ENCODE measurements at regions not wholly inside any gene's neighbourhood (a gene's known extent, or its start where the extent isn't known, plus 50 kb on each side); places are given as distances from the start of the nearest gene placed in this dataset.

DNA sequence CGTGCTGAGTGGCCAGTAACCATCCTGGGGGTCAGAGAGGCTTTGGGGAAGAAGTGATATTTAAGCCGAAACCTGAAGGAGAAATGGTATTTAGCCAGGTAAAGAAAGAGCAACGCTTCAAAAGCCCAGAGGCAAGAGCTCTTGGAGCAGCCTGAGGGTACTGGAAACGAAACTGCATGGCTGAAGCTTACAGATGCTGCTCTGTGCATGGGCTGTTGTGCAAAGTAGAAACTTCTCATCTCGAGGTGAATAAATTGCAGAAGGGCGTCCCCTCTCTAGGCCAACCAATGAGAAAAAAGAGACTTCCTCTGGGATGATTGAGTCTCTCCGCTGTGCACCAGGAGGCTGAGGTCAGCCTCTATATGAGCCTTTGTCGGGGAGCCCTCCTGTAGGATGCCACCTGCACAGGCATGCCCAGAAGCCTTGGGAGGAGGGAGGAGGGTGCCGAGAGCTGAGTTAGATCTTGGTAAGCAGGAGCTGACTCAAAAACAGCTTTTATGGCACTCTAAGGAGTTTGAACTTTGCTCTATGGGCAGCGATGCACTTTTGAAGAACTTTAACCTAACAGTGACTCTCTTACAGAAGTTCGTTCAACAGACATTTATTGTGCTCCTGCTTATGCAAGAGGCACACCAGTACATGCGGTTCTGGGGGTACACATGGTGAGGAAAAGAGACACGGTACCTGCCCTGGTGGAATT lies 61.6 kb upstream of the EDN1 start:
- FAIRE-seq: no peak
- ChIA-PET CTCF (interaction anchor here (0.9 to 1.5 kb wide), 3 partner anchors 36 to 573 kb away, joined by 3 to 5 read pairs (median 3); no protein-coding TSS in a partner anchor), POLR2A (no interaction called here)
- dilution Hi-C loops (cut with MboI; ENCODE audit: extremely low pct_ligation_motif_present, low sequenced_read_pairs) (no loop called here), intact Hi-C loops (cut with micrococcal nuclease) (no loop called here)
- Histone ChIP-seq H3K4me3 (replicated peaks in 1 of 3; ENCODE audit: insufficient read depth in 1 of 3, low read depth in 1 of 3, low read length in 3 of 3) (no peak overlapping the region), H2AFZ (ENCODE audit: low read depth, low read length) (no peak overlapping the region), H3K4me2 (ENCODE audit: insufficient read depth, low read length) (no peak overlapping the region), H3K9ac (replicated peaks; ENCODE audit: extremely low read depth, insufficient read depth, low read length) (no peak overlapping the region), H4K20me1 (replicated peaks; ENCODE audit: control insufficient read depth, extremely low read depth, insufficient read depth, low read length) (no peaks in the 10 kb centered on the region), H3K27me3 (ENCODE audit: control insufficient read depth in 2 of 2, insufficient read depth in 2 of 2, low read length in 2 of 2) (peaks cover 0 to 2% of the 10 kb centered on the region in 2 experiments), H3K27ac (ENCODE audit: insufficient read depth, low read depth, low read length) (no peak overlapping the region), H3K36me3 (ENCODE audit: control insufficient read depth in 2 of 2, extremely low read depth in 1 of 2, insufficient read depth in 2 of 2, low read length in 2 of 2) (no peaks in the 10 kb centered on the region), H3K9me1 (replicated peaks; ENCODE audit: control insufficient read depth, extremely low read depth, insufficient read depth, low read length) (no peaks in the 10 kb centered on the region), H3K9me3 (replicated peaks; ENCODE audit: control insufficient read depth, insufficient read depth, low read length) (no peaks in the 10 kb centered on the region), H3K79me2 (ENCODE audit: control insufficient read depth, insufficient read depth, low read length) (no peaks in the 10 kb centered on the region), H3K4me1 (ENCODE audit: control insufficient read depth, extremely low read depth, insufficient read depth, low read length) (no peaks in the 10 kb centered on the region)
- DNase-seq (ENCODE audit: low read depth, low spot score): no peak
- BruUV-seq (replicated peaks): no TSS peak
- TF ChIP-seq POLR2AphosphoS5 (IDR thresholded peaks at IDR 0.05; ENCODE audit: insufficient read depth, low read depth, low read length) (no peak), JUN (IDR thresholded peaks at IDR 0.05; ENCODE audit: borderline replicate concordance, insufficient read depth, insufficient read length, low read depth) (no peak), POLR2A (IDR thresholded peaks at IDR 0.05; ENCODE audit: low read depth, low read length) (no peak), MYC (IDR thresholded peaks at IDR 0.05; ENCODE audit: low read depth, low read length) (no peak), GATA2 (IDR thresholded peaks at IDR 0.05; ENCODE audit: insufficient read depth, insufficient read length, low read depth, low read length) (no peak), FOS (IDR thresholded peaks at IDR 0.05; ENCODE audit: borderline replicate concordance, insufficient read depth, low read length) (no peak), EZH2 (IDR thresholded peaks at IDR 0.05; ENCODE audit: borderline replicate concordance, low read depth, low read length, severe bottlenecking) (no peak)
- TF ChIP-seq, protein P1, sequence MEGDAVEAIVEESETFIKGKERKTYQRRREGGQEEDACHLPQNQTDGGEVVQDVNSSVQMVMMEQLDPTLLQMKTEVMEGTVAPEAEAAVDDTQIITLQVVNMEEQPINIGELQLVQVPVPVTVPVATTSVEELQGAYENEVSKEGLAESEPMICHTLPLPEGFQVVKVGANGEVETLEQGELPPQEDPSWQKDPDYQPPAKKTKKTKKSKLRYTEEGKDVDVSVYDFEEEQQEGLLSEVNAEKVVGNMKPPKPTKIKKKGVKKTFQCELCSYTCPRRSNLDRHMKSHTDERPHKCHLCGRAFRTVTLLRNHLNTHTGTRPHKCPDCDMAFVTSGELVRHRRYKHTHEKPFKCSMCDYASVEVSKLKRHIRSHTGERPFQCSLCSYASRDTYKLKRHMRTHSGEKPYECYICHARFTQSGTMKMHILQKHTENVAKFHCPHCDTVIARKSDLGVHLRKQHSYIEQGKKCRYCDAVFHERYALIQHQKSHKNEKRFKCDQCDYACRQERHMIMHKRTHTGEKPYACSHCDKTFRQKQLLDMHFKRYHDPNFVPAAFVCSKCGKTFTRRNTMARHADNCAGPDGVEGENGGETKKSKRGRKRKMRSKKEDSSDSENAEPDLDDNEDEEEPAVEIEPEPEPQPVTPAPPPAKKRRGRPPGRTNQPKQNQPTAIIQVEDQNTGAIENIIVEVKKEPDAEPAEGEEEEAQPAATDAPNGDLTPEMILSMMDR (IDR thresholded peaks at IDR 0.05; ENCODE audit: extremely low read depth in 1 of 2, insufficient read depth in 1 of 2, low read depth in 1 of 2, low read length in 2 of 2): no peak
- TF ChIP-seq, protein P2, sequence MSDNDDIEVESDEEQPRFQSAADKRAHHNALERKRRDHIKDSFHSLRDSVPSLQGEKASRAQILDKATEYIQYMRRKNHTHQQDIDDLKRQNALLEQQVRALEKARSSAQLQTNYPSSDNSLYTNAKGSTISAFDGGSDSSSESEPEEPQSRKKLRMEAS (IDR thresholded peaks at IDR 0.05; ENCODE audit: insufficient read depth, insufficient read length): no peak

Data from endothelial cell of umbilical vein (primary cell).